Omental fat pad (tissue), 3 donors: ENCODE measurements at regions not wholly inside any gene's neighbourhood (a gene's known extent, or its start where the extent isn't known, plus 50 kb on each side); places are given as distances from the start of the nearest gene placed in this dataset.

ENCODE experiments used
- ATAC-seq: fragments of 150-250 bp; one replicate; pipeline ENCODE4 v1.9.1; 2016; ENCODE audit warnings: mild to moderate bottlenecking, moderate library complexity; ENCODE audit not compliant: low FRiP score
- DNase-seq: peaks from one replicate; pipeline ENCODE4 v3.0.0-alpha.2; 2019; ENCODE audit warnings: low spot score
- TF ChIP-seq, protein P1 (sequence below), 3 donors: fragments of 450-650 bp; IDR thresholded peaks; one replicate each; pipeline ENCODE4 v1.5.1; 2016 to 2017; ENCODE audit warnings: antibody characterized with exemption in 3 of 3, mild to moderate bottlenecking in 3 of 3, moderate library complexity in 2 of 3

DNA sequence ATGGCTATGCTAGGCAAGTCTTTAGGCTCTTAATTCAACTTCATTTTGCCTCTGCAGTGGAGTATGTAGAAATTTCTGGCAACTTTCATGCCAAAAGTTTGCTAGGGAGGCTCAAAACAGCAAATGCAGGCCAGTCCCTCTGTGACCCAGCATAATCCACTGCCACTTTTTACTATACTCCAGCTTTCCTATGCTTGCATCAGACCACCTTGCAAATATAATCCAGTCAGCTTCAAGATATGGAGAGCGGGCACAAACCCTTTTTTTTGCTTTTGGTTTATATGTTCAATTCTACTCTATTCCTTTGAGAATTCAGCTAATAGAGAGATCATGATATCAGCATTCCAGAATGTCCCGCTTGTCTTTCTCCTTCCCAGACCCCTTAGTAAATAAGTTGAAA, 192.0 kb upstream of the PABPC4L start:
- ATAC-seq (no peak), DNase-seq (no peak)
- TF ChIP-seq, protein P1, sequence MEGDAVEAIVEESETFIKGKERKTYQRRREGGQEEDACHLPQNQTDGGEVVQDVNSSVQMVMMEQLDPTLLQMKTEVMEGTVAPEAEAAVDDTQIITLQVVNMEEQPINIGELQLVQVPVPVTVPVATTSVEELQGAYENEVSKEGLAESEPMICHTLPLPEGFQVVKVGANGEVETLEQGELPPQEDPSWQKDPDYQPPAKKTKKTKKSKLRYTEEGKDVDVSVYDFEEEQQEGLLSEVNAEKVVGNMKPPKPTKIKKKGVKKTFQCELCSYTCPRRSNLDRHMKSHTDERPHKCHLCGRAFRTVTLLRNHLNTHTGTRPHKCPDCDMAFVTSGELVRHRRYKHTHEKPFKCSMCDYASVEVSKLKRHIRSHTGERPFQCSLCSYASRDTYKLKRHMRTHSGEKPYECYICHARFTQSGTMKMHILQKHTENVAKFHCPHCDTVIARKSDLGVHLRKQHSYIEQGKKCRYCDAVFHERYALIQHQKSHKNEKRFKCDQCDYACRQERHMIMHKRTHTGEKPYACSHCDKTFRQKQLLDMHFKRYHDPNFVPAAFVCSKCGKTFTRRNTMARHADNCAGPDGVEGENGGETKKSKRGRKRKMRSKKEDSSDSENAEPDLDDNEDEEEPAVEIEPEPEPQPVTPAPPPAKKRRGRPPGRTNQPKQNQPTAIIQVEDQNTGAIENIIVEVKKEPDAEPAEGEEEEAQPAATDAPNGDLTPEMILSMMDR (IDR thresholded peaks at IDR 0.05), result no peak

DNA sequence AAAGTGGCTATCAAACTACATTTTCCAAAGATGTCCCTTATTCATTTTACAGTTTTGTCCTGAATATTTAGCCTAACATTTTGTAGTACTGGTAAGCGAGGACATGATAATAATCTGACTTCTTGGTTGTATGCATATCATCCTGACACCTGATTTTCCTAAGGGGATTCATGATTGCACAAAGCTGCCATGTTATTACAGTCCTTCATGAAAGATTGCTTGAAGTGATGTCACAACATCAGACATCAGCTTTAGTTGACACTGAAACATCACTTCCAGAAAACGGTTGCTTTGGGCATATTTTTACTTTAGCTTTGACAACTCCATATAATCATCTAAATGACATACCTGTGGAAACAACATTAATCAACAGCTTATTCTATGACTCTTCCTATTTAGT, 188.7 kb upstream of the PABPC4L start:
- no peak for ATAC-seq
- TF ChIP-seq, protein P1 (IDR thresholded peaks at IDR 0.05), result no peak
- DNase-seq, result no peak

DNA sequence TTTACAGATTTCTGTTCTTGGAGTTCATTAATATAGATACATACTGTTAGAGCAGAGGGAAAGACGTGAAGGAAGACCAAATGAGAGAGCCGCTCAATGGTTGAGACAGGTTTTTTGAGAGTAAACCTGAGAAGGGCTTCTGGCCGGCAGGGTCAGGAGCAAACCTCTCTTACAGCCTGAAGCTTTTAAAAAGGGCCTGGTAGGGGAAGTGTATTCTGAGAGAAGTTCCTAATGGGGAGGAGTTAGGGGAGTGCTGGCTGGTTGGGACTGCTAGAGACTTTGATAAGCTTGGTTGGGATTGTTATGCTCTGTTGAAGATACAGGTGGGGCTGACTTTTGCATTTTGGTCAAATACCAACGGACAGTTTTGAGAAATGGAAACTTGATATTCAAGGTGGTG, 186.8 kb upstream of the PABPC4L start:
- no peak for DNase-seq
- no peak for ATAC-seq
- TF ChIP-seq, protein P1 (IDR thresholded peaks at IDR 0.05), result no peak

DNA sequence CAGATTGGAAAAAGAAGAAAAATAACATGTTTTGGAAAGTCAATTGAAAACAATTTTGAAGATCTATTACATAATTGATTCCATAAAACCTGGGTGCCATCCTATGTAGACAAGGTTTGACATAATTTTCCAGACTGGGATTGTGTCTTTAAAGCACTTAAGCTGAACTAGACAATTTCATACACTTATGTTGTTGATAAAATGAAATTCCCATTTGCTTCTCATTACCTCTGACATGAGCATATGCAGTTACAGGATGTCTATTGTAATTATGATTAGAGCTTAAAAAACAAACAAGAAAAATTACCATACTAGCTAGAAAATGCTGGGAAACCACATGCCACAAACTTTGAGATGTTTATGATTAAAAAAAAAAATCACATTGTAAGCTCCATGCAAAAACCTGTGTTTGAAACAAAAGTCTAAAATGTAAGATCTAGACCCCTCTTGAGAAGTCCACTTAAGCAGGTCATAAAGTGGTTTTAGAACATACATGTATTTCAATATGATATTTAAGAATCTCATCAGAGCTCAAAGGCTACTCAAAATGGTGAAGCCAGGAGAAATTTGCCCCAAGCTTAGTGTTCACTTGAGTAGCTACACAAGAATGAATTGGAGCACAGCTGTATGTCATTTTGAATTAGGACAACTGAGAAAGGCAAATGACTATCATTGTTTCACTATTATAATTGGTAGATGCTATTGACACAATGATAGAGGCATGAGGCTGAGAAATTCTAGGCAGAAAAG, 181.1 kb upstream of the PABPC4L start:
- TF ChIP-seq, protein P1 (IDR thresholded peaks at IDR 0.05), result no peak
- no peak for DNase-seq
- ATAC-seq, result no peak

DNA sequence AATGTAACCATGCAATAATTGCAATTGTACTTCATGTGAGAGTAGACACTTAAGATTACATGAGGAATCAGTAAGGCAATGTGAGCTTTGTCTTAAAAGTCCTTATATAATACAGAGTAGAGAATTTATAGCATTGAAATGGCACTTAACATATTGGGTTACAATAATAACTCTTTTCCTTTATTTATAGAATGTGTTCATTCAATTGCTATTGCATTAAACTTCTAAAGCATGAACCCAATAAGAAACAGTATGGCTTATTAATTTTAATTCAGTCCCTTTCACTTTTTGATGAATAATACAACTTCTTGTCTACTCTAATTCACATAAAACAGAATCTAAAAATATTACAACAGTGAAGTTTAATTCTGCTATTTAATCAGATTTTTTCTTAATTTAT, 174.2 kb upstream of the PABPC4L start:
- TF ChIP-seq, protein P1 (IDR thresholded peaks at IDR 0.05), result no peak
- DNase-seq (no peak), ATAC-seq (no peak)

DNA sequence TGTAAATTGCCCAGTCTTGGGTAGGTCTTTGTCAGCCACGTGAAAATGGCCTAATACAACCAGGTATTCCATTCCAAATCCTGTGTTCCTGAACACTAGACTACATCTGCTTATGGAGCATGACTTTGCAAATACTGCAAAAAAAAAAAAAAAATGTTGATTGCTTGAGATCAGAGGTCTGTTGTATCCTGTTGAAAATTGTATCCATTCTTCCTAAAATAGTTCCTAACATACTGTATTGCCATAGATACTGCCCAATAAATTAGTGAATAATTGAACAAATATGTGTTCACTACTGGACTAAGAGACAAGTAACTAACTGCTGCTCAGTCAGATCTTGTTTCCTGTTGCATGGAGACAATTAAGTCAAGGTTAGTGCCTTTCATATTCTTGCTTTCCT, 164.3 kb upstream of the PABPC4L start:
- no peak for DNase-seq
- TF ChIP-seq, protein P1 (IDR thresholded peaks at IDR 0.05), result no peak
- ATAC-seq, result no peak

DNA sequence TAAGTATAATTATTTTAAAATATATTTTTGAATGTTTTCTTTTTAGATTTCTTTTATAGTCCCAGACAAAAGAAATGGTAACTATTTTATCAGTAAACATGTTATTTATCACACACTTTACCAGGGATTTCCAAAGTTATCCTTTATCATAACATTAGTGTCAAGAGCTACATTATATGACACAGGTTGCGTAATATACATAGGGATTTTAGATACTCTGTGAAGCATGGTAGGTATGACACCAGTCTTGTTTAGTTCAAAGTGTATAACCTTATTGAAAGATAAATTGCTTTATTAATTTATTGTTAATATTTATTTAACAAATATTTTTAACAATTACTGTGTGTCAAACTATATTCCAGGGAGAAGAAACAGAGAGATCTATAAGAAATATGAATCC, 163.3 kb upstream of the PABPC4L start:
- ATAC-seq (no peak), DNase-seq (no peak)
- TF ChIP-seq, protein P1 (IDR thresholded peaks at IDR 0.05), result no peak
